ENCODE measurements at regions not wholly inside any gene's neighbourhood (a gene's known extent, or its start where the extent isn't known, plus 50 kb on each side); places are given as distances from the start of the nearest gene placed in this dataset.
"Not testable (repeated sequence)": the region's sequence is repeated elsewhere in the genome, so short reads cannot be mapped to it uniquely, and the experiment has no call there.

GRCh38 chr18:64850791-64851190 lies 701.9 kb upstream of the LINC00305 start:
- DNase-seq, result no peak

- no peak for DNase-seq
These were observed 692.2 kb upstream of the LINC00305 start for GRCh38 chr18:64840911-64841701.

GRCh38 chr18:64810354-64810753 lies 661.5 kb upstream of the LINC00305 start:
- no peak for DNase-seq

- DNase-seq, result no peak
These were observed 660.9 kb upstream of the LINC00305 start for GRCh38 chr18:64809801-64810200.

GRCh38 chr18:64807560-64807959 lies 658.7 kb upstream of the LINC00305 start:
- no peak for DNase-seq

GRCh38 chr18:64806691-64807090 lies 657.8 kb upstream of the LINC00305 start:
- DNase-seq, result no peak

GRCh38 chr18:64806232-64806631 lies 657.3 kb upstream of the LINC00305 start:
- no peak for DNase-seq

- DNase-seq, result no peak
These were observed 654.6 kb upstream of the LINC00305 start for GRCh38 chr18:64803471-64803870.

GRCh38 chr18:64800151-64800550 lies 651.3 kb upstream of the LINC00305 start:
- no peak for DNase-seq

- DNase-seq, result no peak
These were observed 650.5 kb upstream of the LINC00305 start for GRCh38 chr18:64799376-64799775.

- no peak for DNase-seq
These were observed 642.3 kb upstream of the LINC00305 start for GRCh38 chr18:64791236-64791635.

- no peak for DNase-seq
These were observed 636.8 kb upstream of the LINC00305 start for GRCh38 chr18:64785686-64786085.

- DNase-seq, result no peak
These were observed 628.7 kb upstream of the LINC00305 start for GRCh38 chr18:64777556-64777955.

GRCh38 chr18:64765908-64766307 lies 617.0 kb upstream of the LINC00305 start:
- no peak for DNase-seq

GRCh38 chr18:64752707-64753106 lies 603.8 kb upstream of the LINC00305 start:
- no peak for DNase-seq

- no peak for DNase-seq
These were observed 601.0 kb upstream of the LINC00305 start for GRCh38 chr18:64749884-64750283.

- DNase-seq, result no peak
These were observed 598.9 kb upstream of the LINC00305 start for GRCh38 chr18:64747803-64748202.

- DNase-seq, result no peak
These were observed 594.0 kb upstream of the LINC00305 start for GRCh38 chr18:64742898-64743297.

- DNase-seq, result no peak
These were observed 585.2 kb upstream of the LINC00305 start for GRCh38 chr18:64734063-64734462.

- DNase-seq, result not testable (repeated sequence)
These were observed 576.8 kb upstream of the LINC00305 start for GRCh38 chr18:64725657-64726056.

GRCh38 chr18:64720781-64721464 lies 572.0 kb upstream of the LINC00305 start:
- DNase-seq, result no peak

- DNase-seq, result peak; percentile 70
These were observed 569.9 kb upstream of the LINC00305 start for GRCh38 chr18:64718808-64719207.

GRCh38 chr18:64717026-64717425 lies 568.1 kb upstream of the LINC00305 start:
- no peak for DNase-seq

- no peak for DNase-seq
These were observed 565.2 kb upstream of the LINC00305 start for GRCh38 chr18:64714086-64714485.

Data from skin of body (tissue), 1 donor.